H1 (cell line): ENCODE measurements at regions not wholly inside any gene's neighbourhood (a gene's known extent, or its start where the extent isn't known, plus 50 kb on each side); places are given as distances from the start of the nearest gene placed in this dataset.

Source experiments
- CTCF ChIA-PET: fragments of 300-600 bp; sonication (Branson Sonifier 250); formaldehyde crosslinking; loops from one replicate; lab custom pipeline; 2021; ENCODE audit not compliant: partially characterized antibody; lab: Charles Lee
- POLR2A ChIA-PET: fragments of 300-600 bp; sonication (Branson Sonifier 250); formaldehyde crosslinking; loops from one replicate; lab custom pipeline; 2021; ENCODE audit warnings: inconsistent platforms; ENCODE audit not compliant: partially characterized antibody; lab: Charles Lee
- DNase-seq, 2 experiments: peaks; one replicate each; pipeline versions ENCODE4 v3.0.0 to v3.0.0-alpha.2; 2010 to 2022; ENCODE audit warnings: low spot score in 2 of 2, low read depth in 1 of 2, mixed read lengths in 1 of 2
- FAIRE-seq: peaks from 2 replicates; lab custom pipeline; 2011; peaks lifted over from hg19 to GRCh38; lab: Jason Lieb, UNC
- H2AFZ ChIP-seq: 2 replicates; pipeline ENCODE4 v1.8.1; 2012; ENCODE audit warnings: low read length, inconsistent platforms
- H2AK5ac ChIP-seq: 2 replicates; pipeline ENCODE4 v1.6.1; 2013; ENCODE audit warnings: low read depth, low read length
- H2BK120ac ChIP-seq: replicated peaks from 2 replicates; pipeline ENCODE3; 2013; ENCODE audit warnings: low read depth, low read length, inconsistent platforms
- H2BK12ac ChIP-seq: 2 replicates; pipeline ENCODE4 v1.6.1; 2013; ENCODE audit warnings: low read depth, low read length
- H2BK15ac ChIP-seq: 2 replicates; pipeline ENCODE4 v1.6.1; 2013; ENCODE audit warnings: low read length
- H2BK20ac ChIP-seq: 2 replicates; pipeline ENCODE4 v1.6.1; 2013; ENCODE audit warnings: low read length
- H2BK5ac ChIP-seq: 2 replicates; pipeline ENCODE4 v1.6.1; 2013; ENCODE audit warnings: low read depth, low read length
- H3K14ac ChIP-seq: 2 replicates; pipeline ENCODE4 v1.6.1; 2013; ENCODE audit warnings: inconsistent platforms; ENCODE audit not compliant: insufficient read length
- H3K18ac ChIP-seq: 2 replicates; pipeline ENCODE4 v1.6.1; 2013; ENCODE audit warnings: low read length; ENCODE audit errors: extremely low read depth
- H3K23ac ChIP-seq: 2 replicates; pipeline ENCODE4 v1.6.1; 2013; ENCODE audit warnings: inconsistent platforms; ENCODE audit not compliant: insufficient read length
- H3K23me2 ChIP-seq: 2 replicates; pipeline ENCODE4 v1.6.1; 2013; ENCODE audit warnings: low read depth, low read length
- H3K27ac ChIP-seq: 2 replicates; pipeline ENCODE4 v1.6.1; 2011; ENCODE audit warnings: low read depth, low read length, inconsistent platforms
- H3K27me3 ChIP-seq, 4 experiments: replicated peaks in 1 of 4; 1 replicate in 1 of 4; 2 replicates in 3 of 4; pipeline versions ENCODE4 v1.6.1 to v1.8.1; 2011 to 2013; ENCODE audit warnings: low read length in 3 of 4, mild to moderate bottlenecking in 3 of 4, inconsistent platforms in 2 of 4, mixed read lengths in 2 of 4, moderate library complexity in 1 of 4; ENCODE audit not compliant: control insufficient read depth in 3 of 4, insufficient read depth in 3 of 4; ENCODE audit errors: extremely low read depth in 1 of 4
- H3K36me3 ChIP-seq, 4 experiments: 2 replicates each; pipeline versions ENCODE4 v1.6.1 to v1.8.1; 2011 to 2013; ENCODE audit warnings: mild to moderate bottlenecking in 4 of 4, low read length in 3 of 4, moderate library complexity in 2 of 4, control low read depth in 1 of 4, inconsistent platforms in 1 of 4; ENCODE audit not compliant: insufficient read depth in 4 of 4, control insufficient read depth in 2 of 4
- H3K4ac ChIP-seq: replicated peaks from 2 replicates; pipeline ENCODE3; 2013; ENCODE audit warnings: low read length, low read depth, mixed read lengths, inconsistent platforms; ENCODE audit not compliant: insufficient read length
- H3K4me1 ChIP-seq, 4 experiments: replicated peaks in 1 of 4; 1 replicate in 1 of 4; 2 replicates in 3 of 4; pipeline versions ENCODE4 v1.6.1 to v1.8.1; 2011 to 2013; ENCODE audit warnings: low read length in 3 of 4, inconsistent platforms in 2 of 4, mixed read lengths in 1 of 4; ENCODE audit not compliant: insufficient read depth in 4 of 4, control insufficient read depth in 3 of 4
- H3K4me2 ChIP-seq, 2 experiments: 2 replicates each; pipeline versions ENCODE4 v1.6.1 to v1.8.1; 2011 to 2013; ENCODE audit warnings: low read depth in 2 of 2, low read length in 2 of 2, control low read depth in 1 of 2, inconsistent platforms in 1 of 2, mild to moderate bottlenecking in 1 of 2; ENCODE audit not compliant: insufficient read depth in 1 of 2
- H3K4me3 ChIP-seq, 4 experiments: fragments of 200-600, 300-600 bp in 1 of 4; sonication (generic), shearing (Covaris generic), sonication (Bioruptor Twin) in 1 of 4; 2 replicates each; pipeline versions ENCODE4 v1.5.1 to v1.8.1; 2011 to 2016; ENCODE audit warnings: low read length in 4 of 4, low read depth in 3 of 4, control low read depth in 2 of 4, inconsistent platforms in 2 of 4, mild to moderate bottlenecking in 2 of 4, mixed read lengths in 1 of 4, moderate library complexity in 1 of 4; ENCODE audit not compliant: insufficient read depth in 2 of 4; ENCODE audit errors: extremely low read depth in 1 of 4
- H3K56ac ChIP-seq: replicated peaks from 2 replicates; pipeline ENCODE3; 2013; ENCODE audit warnings: low read depth, mild to moderate bottlenecking, mixed read lengths, low read length, inconsistent platforms; ENCODE audit not compliant: insufficient read length
- H3K79me1 ChIP-seq: 2 replicates; pipeline ENCODE4 v1.6.1; 2013; ENCODE audit warnings: low read depth, low read length, control low read depth
- H3K79me2 ChIP-seq, 2 experiments: 2 replicates each; pipeline versions ENCODE4 v1.6.1 to v1.8.1; 2012 to 2013; ENCODE audit warnings: low read length in 2 of 2, mild to moderate bottlenecking in 2 of 2, inconsistent platforms in 1 of 2; ENCODE audit not compliant: insufficient read depth in 2 of 2, control insufficient read depth in 1 of 2
- H3K9ac ChIP-seq, 4 experiments: replicated peaks in 1 of 4; 1 replicate in 1 of 4; 2 replicates in 3 of 4; pipeline versions ENCODE4 v1.6.1 to v1.8.1; 2011 to 2013; ENCODE audit warnings: low read depth in 3 of 4, low read length in 3 of 4, control low read depth in 2 of 4, mild to moderate bottlenecking in 2 of 4, moderate library complexity in 2 of 4, inconsistent platforms in 1 of 4; ENCODE audit errors: extremely low read depth in 1 of 4
- H3K9me3 ChIP-seq, 2 experiments: 2 replicates each; pipeline versions ENCODE4 v1.6.1 to v1.8.1; 2012 to 2013; ENCODE audit warnings: mild to moderate bottlenecking in 2 of 2, moderate library complexity in 2 of 2, control low read depth in 1 of 2, inconsistent platforms in 1 of 2, low read depth in 1 of 2, low read length in 1 of 2, mixed read lengths in 1 of 2; ENCODE audit not compliant: insufficient read depth in 2 of 2
- H4K20me1 ChIP-seq, 2 experiments: replicated peaks in 1 of 2; 2 replicates each; pipeline versions ENCODE3 to v1.8.1; 2011 to 2013; ENCODE audit warnings: inconsistent platforms in 2 of 2, low read length in 2 of 2, mild to moderate bottlenecking in 1 of 2; ENCODE audit not compliant: insufficient read depth in 2 of 2, control insufficient read depth in 1 of 2
- H4K5ac ChIP-seq: 2 replicates; pipeline ENCODE4 v1.6.1; 2013; ENCODE audit warnings: low read length, low read depth, mixed read lengths, inconsistent platforms; ENCODE audit not compliant: insufficient read length
- H4K8ac ChIP-seq: 2 replicates; pipeline ENCODE4 v1.8.0; 2013; ENCODE audit warnings: mild to moderate bottlenecking, moderate library complexity, low read length, inconsistent platforms; ENCODE audit not compliant: insufficient read depth; ENCODE audit errors: extremely low read depth
- H4K91ac ChIP-seq: replicated peaks from 2 replicates; pipeline ENCODE3; 2013; ENCODE audit warnings: low read length, mixed read lengths, inconsistent platforms; ENCODE audit not compliant: insufficient read length
- BACH1 ChIP-seq: IDR thresholded peaks from 2 replicates; pipeline ENCODE4 v1.6.1; 2012; ENCODE audit warnings: low read length, improper control_type of control experiment
- CTCF ChIP-seq, 3 experiments: IDR thresholded peaks; 1 replicate in 2 of 3; 2 replicates in 1 of 3; pipeline versions ENCODE4 v1.5.1 to v1.6.1; 2011; ENCODE audit warnings: low read length in 3 of 3, mild to moderate bottlenecking in 3 of 3, inconsistent platforms in 2 of 3, low read depth in 1 of 3, moderate library complexity in 1 of 3; ENCODE audit not compliant: insufficient read depth in 1 of 3; ENCODE audit errors: control extremely low read depth in 1 of 3
- RAD21 ChIP-seq, 2 experiments: IDR thresholded peaks in 1 of 2; conservative IDR thresholded peaks in 1 of 2; 2 replicates each; pipeline ENCODE4 v1.6.1; 2011; ENCODE audit warnings: low read depth in 2 of 2, low read length in 2 of 2, improper control_type of control experiment in 1 of 2, inconsistent platforms in 1 of 2, mild to moderate bottlenecking in 1 of 2, moderate library complexity in 1 of 2
- WGBS, 2 experiments: shearing (Covaris generic) in 1 of 2; methylation state at CpG; one replicate each; pipeline versions ENCODE4 v1.1.6 to v1.1.7; 2013 to 2015; ENCODE audit warnings: low lambda C conversion rate in 2 of 2, mixed read lengths in 2 of 2, inconsistent platforms in 1 of 2, low coverage in 1 of 2, missing lambda C conversion rate in 1 of 2; ENCODE audit not compliant: insufficient replicate concordance in 2 of 2, insufficient coverage in 1 of 2, insufficient read length in 1 of 2; ENCODE audit errors: extremely low coverage in 1 of 2, missing lambda C conversion rate in 1 of 2; 5-methylcytosine and 5-hydroxymethylcytosine counted together

- H2BK15ac ChIP-seq, result no peak overlapping the region
- H4K20me1 ChIP-seq, result no peaks in the 10 kb centered on the region
- no peak overlapping the region for H4K91ac ChIP-seq
- H2BK12ac ChIP-seq, result no peak overlapping the region
- ChIA-PET CTCF (no interaction called here), POLR2A (no interaction called here)
- H4K8ac ChIP-seq, result no peak overlapping the region
- H2BK20ac ChIP-seq, result no peak overlapping the region
- TF ChIP-seq CTCF (IDR thresholded peaks at IDR 0.05; ENCODE audit: control extremely low read depth in 1 of 3, insufficient read depth in 1 of 3, low read depth in 1 of 3, low read length in 3 of 3) (peak in 2 of 3 experiments; percentile 4 to 34; a peak in 2 of 4 replicates), BACH1 (no peak), RAD21 (IDR thresholded peaks at IDR 0.05 in 1 of 2, conservative IDR thresholded peaks at IDR 0.05 in 1 of 2; ENCODE audit: low read depth in 2 of 2, low read length in 2 of 2) (peak; percentile 52 to 57)
- no peak overlapping the region for H2BK5ac ChIP-seq
- H3K14ac ChIP-seq, result no peak overlapping the region
- no peak for FAIRE-seq
- no peaks in the 10 kb centered on the region for H3K79me1 ChIP-seq
- no peak overlapping the region for H3K18ac ChIP-seq
- no peaks in the 10 kb centered on the region for H3K4me1 ChIP-seq
- H3K4me3 ChIP-seq, result no peak overlapping the region
- H3K27ac ChIP-seq, result no peak overlapping the region
- no peak overlapping the region for H3K4ac ChIP-seq
- no peak overlapping the region for H3K23ac ChIP-seq
- H3K27me3 ChIP-seq, result no peaks in the 10 kb centered on the region
- H3K9me3 ChIP-seq, result no peaks in the 10 kb centered on the region
- 75% methylated on average over 2 of the region's 2 CpGs; no CpG with 5 or more reads in 1 of the 2 experiments for WGBS, 2 experiments
- no peak overlapping the region for H3K4me2 ChIP-seq
- no peak overlapping the region for H2AFZ ChIP-seq
- H3K23me2 ChIP-seq, result no peaks in the 10 kb centered on the region
- no peaks in the 10 kb centered on the region for H3K36me3 ChIP-seq
- DNase-seq, result no peak
- no peak overlapping the region for H4K5ac ChIP-seq
- no peak overlapping the region for H2BK120ac ChIP-seq
- no peaks in the 10 kb centered on the region for H3K79me2 ChIP-seq
- no peak overlapping the region for H3K9ac ChIP-seq
- no peak overlapping the region for H2AK5ac ChIP-seq
- H3K56ac ChIP-seq, result no peak overlapping the region
These were observed 1246.7 kb downstream of the GATA3 start for GRCh38 chr10:9301148-9301547.
